ENCODE measurements at regions not wholly inside any gene's neighbourhood (a gene's known extent, or its start where the extent isn't known, plus 50 kb on each side); places are given as distances from the start of the nearest gene placed in this dataset.
A peak's percentile ranks its signal among the peaks of the same experiment; 100 is the strongest.

DNA sequence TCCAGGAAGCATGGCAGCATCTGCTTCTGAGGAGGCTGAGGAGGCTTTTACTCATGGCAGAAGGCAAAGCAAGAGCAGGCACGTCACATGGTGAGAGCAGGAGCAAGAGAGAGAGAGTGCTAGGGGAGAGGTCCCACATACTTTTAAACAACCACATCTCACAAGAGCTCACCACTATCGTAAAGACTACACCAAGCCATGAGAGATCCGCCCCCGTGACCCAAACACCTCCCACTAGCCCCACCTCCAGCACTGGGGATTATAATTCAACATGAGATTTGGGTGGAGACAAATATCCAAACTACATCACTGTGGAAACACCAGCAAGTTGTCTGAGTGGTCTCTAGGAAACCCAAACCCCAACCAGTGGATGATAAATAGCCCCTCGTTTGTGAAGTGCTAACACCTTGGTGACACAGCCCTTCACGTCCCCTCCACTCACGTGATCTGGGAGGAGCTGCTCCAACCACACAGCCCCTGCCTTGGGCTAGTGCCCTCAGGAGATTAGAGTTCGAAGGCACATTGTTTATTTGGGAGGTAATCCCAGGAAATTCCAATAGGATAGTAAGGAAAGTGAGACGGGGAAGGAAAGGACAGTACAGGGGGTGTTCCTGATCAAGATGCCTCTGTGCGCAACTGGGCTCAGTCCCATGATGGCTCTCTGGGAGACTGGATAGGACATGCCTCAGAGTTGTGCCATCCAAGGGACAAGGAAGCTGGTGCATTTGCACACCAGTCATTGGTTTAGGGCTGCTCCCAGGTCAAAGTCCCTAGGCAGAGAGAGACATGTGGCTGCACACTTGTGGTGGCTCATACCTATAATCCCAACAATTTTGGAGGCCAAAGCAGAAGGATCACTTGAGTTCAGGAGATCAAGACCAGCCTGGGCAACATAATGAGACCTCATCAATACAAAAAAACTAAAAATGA lies 80.6 kb upstream of the CTNNB1 start (continued):
- TF ChIP-seq, protein P1, sequence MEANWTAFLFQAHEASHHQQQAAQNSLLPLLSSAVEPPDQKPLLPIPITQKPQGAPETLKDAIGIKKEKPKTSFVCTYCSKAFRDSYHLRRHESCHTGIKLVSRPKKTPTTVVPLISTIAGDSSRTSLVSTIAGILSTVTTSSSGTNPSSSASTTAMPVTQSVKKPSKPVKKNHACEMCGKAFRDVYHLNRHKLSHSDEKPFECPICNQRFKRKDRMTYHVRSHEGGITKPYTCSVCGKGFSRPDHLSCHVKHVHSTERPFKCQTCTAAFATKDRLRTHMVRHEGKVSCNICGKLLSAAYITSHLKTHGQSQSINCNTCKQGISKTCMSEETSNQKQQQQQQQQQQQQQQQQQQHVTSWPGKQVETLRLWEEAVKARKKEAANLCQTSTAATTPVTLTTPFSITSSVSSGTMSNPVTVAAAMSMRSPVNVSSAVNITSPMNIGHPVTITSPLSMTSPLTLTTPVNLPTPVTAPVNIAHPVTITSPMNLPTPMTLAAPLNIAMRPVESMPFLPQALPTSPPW (CRISPR knock-in tag; IDR thresholded peaks at IDR 0.05): 0 out of 2 replicates have a peak, but pooled peaks have one; percentile 11
- TF ChIP-seq, protein P2, sequence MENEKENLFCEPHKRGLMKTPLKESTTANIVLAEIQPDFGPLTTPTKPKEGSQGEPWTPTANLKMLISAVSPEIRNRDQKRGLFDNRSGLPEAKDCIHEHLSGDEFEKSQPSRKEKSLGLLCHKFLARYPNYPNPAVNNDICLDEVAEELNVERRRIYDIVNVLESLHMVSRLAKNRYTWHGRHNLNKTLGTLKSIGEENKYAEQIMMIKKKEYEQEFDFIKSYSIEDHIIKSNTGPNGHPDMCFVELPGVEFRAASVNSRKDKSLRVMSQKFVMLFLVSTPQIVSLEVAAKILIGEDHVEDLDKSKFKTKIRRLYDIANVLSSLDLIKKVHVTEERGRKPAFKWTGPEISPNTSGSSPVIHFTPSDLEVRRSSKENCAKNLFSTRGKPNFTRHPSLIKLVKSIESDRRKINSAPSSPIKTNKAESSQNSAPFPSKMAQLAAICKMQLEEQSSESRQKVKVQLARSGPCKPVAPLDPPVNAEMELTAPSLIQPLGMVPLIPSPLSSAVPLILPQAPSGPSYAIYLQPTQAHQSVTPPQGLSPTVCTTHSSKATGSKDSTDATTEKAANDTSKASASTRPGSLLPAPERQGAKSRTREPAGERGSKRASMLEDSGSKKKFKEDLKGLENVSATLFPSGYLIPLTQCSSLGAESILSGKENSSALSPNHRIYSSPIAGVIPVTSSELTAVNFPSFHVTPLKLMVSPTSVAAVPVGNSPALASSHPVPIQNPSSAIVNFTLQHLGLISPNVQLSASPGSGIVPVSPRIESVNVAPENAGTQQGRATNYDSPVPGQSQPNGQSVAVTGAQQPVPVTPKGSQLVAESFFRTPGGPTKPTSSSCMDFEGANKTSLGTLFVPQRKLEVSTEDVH (IDR thresholded peaks at IDR 0.05; ENCODE audit: low read depth, partially characterized antibody): no peak
- TF ChIP-seq, protein P3, sequence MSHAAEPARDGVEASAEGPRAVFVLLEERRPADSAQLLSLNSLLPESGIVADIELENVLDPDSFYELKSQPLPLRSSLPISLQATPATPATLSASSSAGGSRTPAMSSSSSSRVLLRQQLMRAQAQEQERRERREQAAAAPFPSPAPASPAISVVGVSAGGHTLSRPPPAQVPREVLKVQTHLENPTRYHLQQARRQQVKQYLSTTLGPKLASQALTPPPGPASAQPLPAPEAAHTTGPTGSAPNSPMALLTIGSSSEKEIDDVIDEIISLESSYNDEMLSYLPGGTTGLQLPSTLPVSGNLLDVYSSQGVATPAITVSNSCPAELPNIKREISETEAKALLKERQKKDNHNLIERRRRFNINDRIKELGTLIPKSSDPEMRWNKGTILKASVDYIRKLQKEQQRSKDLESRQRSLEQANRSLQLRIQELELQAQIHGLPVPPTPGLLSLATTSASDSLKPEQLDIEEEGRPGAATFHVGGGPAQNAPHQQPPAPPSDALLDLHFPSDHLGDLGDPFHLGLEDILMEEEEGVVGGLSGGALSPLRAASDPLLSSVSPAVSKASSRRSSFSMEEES (CRISPR knock-in tag; IDR thresholded peaks at IDR 0.05): peak; percentile 74
- TF ChIP-seq, protein P4, sequence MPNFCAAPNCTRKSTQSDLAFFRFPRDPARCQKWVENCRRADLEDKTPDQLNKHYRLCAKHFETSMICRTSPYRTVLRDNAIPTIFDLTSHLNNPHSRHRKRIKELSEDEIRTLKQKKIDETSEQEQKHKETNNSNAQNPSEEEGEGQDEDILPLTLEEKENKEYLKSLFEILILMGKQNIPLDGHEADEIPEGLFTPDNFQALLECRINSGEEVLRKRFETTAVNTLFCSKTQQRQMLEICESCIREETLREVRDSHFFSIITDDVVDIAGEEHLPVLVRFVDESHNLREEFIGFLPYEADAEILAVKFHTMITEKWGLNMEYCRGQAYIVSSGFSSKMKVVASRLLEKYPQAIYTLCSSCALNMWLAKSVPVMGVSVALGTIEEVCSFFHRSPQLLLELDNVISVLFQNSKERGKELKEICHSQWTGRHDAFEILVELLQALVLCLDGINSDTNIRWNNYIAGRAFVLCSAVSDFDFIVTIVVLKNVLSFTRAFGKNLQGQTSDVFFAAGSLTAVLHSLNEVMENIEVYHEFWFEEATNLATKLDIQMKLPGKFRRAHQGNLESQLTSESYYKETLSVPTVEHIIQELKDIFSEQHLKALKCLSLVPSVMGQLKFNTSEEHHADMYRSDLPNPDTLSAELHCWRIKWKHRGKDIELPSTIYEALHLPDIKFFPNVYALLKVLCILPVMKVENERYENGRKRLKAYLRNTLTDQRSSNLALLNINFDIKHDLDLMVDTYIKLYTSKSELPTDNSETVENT (CRISPR knock-in tag; IDR thresholded peaks at IDR 0.05): no peak
- TF ChIP-seq ZNF436 (CRISPR knock-in tag; IDR thresholded peaks at IDR 0.05) (no peak), RAD51 (IDR thresholded peaks at IDR 0.05; ENCODE audit: borderline replicate concordance, low read depth) (peak; percentile 40; the same call in 1 of the 2 replicates), POU5F1 (IDR thresholded peaks at IDR 0.05; ENCODE audit: borderline replicate concordance, low read depth, low read length, partially characterized antibody) (no peak), HLTF (IDR thresholded peaks at IDR 0.05) (no peak), ZNF76 (CRISPR knock-in tag; IDR thresholded peaks at IDR 0.05; ENCODE audit: borderline replicate concordance) (0 out of 2 replicates have a peak, but pooled peaks have one; percentile 12)
- TF ChIP-seq, protein P5, sequence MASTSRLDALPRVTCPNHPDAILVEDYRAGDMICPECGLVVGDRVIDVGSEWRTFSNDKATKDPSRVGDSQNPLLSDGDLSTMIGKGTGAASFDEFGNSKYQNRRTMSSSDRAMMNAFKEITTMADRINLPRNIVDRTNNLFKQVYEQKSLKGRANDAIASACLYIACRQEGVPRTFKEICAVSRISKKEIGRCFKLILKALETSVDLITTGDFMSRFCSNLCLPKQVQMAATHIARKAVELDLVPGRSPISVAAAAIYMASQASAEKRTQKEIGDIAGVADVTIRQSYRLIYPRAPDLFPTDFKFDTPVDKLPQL (IDR thresholded peaks at IDR 0.05; ENCODE audit: extremely low read depth, insufficient read length): peak; percentile 42
